ENCODE measurements at regions not wholly inside any gene's neighbourhood (a gene's known extent, or its start where the extent isn't known, plus 50 kb on each side); places are given as distances from the start of the nearest gene placed in this dataset.

DNA sequence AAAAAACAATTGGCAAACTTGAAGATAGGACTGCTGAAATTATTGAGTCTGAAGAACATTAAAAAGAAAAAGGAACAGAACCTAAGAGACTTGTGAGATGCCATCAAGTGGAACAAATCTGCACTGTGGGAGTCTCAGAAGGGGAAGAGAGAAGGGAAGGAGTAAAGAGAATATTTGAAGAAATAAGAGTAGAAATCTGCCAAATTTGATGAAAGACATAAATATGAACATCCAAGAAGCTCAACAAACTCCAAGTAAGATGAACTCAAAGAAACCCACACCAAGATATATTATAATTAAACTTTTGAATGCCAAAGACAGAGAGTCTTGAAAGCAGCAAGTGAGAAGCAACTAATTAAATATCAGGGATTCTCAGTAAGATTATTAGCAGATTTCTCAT, 102.7 kb downstream of the ZNF519 start:
- no peak for TF ChIP-seq CTCF (IDR thresholded peaks at IDR 0.05; ENCODE audit: poor library complexity)
- TF ChIP-seq EZH2phosphoT487 (IDR thresholded peaks at IDR 0.05; ENCODE audit: low read depth, severe bottlenecking, unreplicated experiment) = no peak
- no peak for TF ChIP-seq EZH2 (IDR thresholded peaks at IDR 0.05; ENCODE audit: borderline replicate concordance)

Data from hepatocyte (in vitro differentiated cells).